ENCODE measurements at regions not wholly inside any gene's neighbourhood (a gene's known extent, or its start where the extent isn't known, plus 50 kb on each side); places are given as distances from the start of the nearest gene placed in this dataset.

GRCh38 chr2:147086715-147087114 is 758.1 kb upstream of the ACVR2A start:
- TF ChIP-seq CTCF (IDR thresholded peaks at IDR 0.05) (no peak), POLR2A (IDR thresholded peaks at IDR 0.05) (no peak)

All from uterus (tissue), 2 donors.